GM12878 (cell line): ENCODE measurements at regions not wholly inside any gene's neighbourhood (a gene's known extent, or its start where the extent isn't known, plus 50 kb on each side); places are given as distances from the start of the nearest gene placed in this dataset.

Experiments
- ATAC-seq: fragments of 200-7000 bp; cut with Tn5 transposase; 3 replicates; pipeline ENCODE4 v1.9.1; 2020; ENCODE audit warnings: mild to moderate bottlenecking, moderate library complexity
- BruUV-seq: library from RNA; stranded (reverse); fragments of 400-500 nt; replicated peaks from 2 replicates; lab custom pipeline; 2021; lab: Mats Ljungman, UMichigan
- CTCF ChIA-PET: fragments of 300-600 bp; sonication (Branson Sonifier 250); formaldehyde crosslinking; extraction: SDS; loops from one replicate; lab custom pipeline; 2021; ENCODE audit warnings: inconsistent platforms; lab: Yijun Ruan, JAX
- POLR2A ChIA-PET: fragments of 350-600 bp; formaldehyde crosslinking; extraction: SDS; loops from one replicate; lab custom pipeline; 2021; ENCODE audit warnings: inconsistent platforms; lab: Charles Lee
- RAD21 ChIA-PET: fragments of 300-600 bp; sonication (Branson Sonifier 250); formaldehyde crosslinking; loops from one replicate; lab custom pipeline; 2023; ENCODE audit warnings: antibody characterized with exemption; ENCODE audit not compliant: unreplicated experiment; lab: Charles Lee
- SMC1A ChIA-PET: fragments of 300-600 bp; sonication (Branson Sonifier 250); formaldehyde crosslinking; loops from one replicate; lab custom pipeline; 2023; ENCODE audit not compliant: unreplicated experiment, uncharacterized antibody; lab: Charles Lee
- DNase-seq: peaks from one replicate; pipeline ENCODE4 v3.0.0-alpha.2; 2011; ENCODE audit warnings: low read depth, low spot score
- FAIRE-seq: peaks from 3 replicates; lab custom pipeline; 2011; peaks lifted over from hg19 to GRCh38; lab: Jason Lieb, UNC
- H2AFZ ChIP-seq: 2 replicates; pipeline ENCODE4 v1.6.0; 2011; ENCODE audit warnings: low read depth, low read length, control low read depth; ENCODE audit not compliant: control insufficient read depth
- H3K27ac ChIP-seq: 2 replicates; pipeline ENCODE4 v1.5.1; 2011; ENCODE audit warnings: control low read depth; ENCODE audit not compliant: control insufficient read depth, insufficient read depth
- H3K27me3 ChIP-seq, 2 experiments: replicated peaks in 1 of 2; 2 replicates each; pipeline versions ENCODE4 v1.6.0 to v1.6.1; 2011; ENCODE audit warnings: low read length in 1 of 2; ENCODE audit not compliant: control insufficient read depth in 2 of 2, insufficient read depth in 2 of 2
- H3K36me3 ChIP-seq, 2 experiments: 2 replicates each; pipeline ENCODE4 v1.5.1; 2011; ENCODE audit warnings: low read length in 1 of 2; ENCODE audit not compliant: control insufficient read depth in 2 of 2, insufficient read depth in 2 of 2
- H3K4me1 ChIP-seq: 2 replicates; pipeline ENCODE4 v1.6.1; 2011; ENCODE audit warnings: mild to moderate bottlenecking, low read length, moderate library complexity, mixed read lengths; ENCODE audit not compliant: control insufficient read depth, insufficient read depth
- H3K4me2 ChIP-seq: 2 replicates; pipeline ENCODE4 v1.6.0; 2011; ENCODE audit warnings: control low read depth; ENCODE audit not compliant: control insufficient read depth, insufficient read depth
- H3K4me3 ChIP-seq: fragments of 200-600 bp; sonication (generic); 2 replicates; pipeline ENCODE4 v1.5.1; 2016
- H3K79me2 ChIP-seq: 2 replicates; pipeline ENCODE4 v1.6.0; 2011; ENCODE audit warnings: low read length; ENCODE audit not compliant: control insufficient read depth, insufficient read depth
- H3K9ac ChIP-seq: 2 replicates; pipeline ENCODE4 v1.8.0; 2011; ENCODE audit warnings: low read length, control low read depth, mixed read lengths; ENCODE audit not compliant: control insufficient read depth, insufficient read depth
- H3K9me3 ChIP-seq: replicated peaks from 3 replicates; pipeline ENCODE4 v1.5.1; 2011; ENCODE audit warnings: mild to moderate bottlenecking, low read length; ENCODE audit not compliant: control insufficient read depth, insufficient read depth
- H4K20me1 ChIP-seq: 2 replicates; pipeline ENCODE4 v1.6.0; 2011; ENCODE audit not compliant: control insufficient read depth, insufficient read depth
- ESRRA ChIP-seq: IDR thresholded peaks from 2 replicates; pipeline ENCODE4 v1.6.1; 2012; ENCODE audit warnings: mild to moderate bottlenecking, low read length, improper control_type of control experiment
- HDGF ChIP-seq: fragments of 450-650 bp; IDR thresholded peaks from 2 replicates; pipeline ENCODE4 v1.6.1; 2016; ENCODE audit warnings: antibody characterized with exemption
- IKZF2 ChIP-seq, 2 experiments: fragments of 450-650 bp; IDR thresholded peaks; 2 replicates each; pipeline ENCODE4 v1.6.1; 2017; ENCODE audit warnings: mild to moderate bottlenecking in 2 of 2, moderate library complexity in 2 of 2
- MYC ChIP-seq: IDR thresholded peaks from 2 replicates; pipeline ENCODE4 v1.6.1; 2011; ENCODE audit warnings: mild to moderate bottlenecking, low read length, moderate library complexity, inconsistent platforms; ENCODE audit not compliant: insufficient read depth, insufficient replicate concordance, insufficient read length, severe bottlenecking
- RBBP5 ChIP-seq: fragments of 200-600 bp; sonication (generic); conservative IDR thresholded peaks from 2 replicates; pipeline ENCODE4 v1.6.1; 2016
- USF1 ChIP-seq: IDR thresholded peaks from 2 replicates; pipeline ENCODE4 v1.6.1; 2011; ENCODE audit warnings: borderline replicate concordance, low read depth, mild to moderate bottlenecking, moderate library complexity, mixed read lengths, low read length; ENCODE audit not compliant: insufficient read depth; ENCODE audit errors: extremely low read length
- ZNF217 ChIP-seq: fragments of 450-650 bp; IDR thresholded peaks from 2 replicates; pipeline ENCODE4 v1.6.1; 2017; ENCODE audit warnings: antibody characterized with exemption, mild to moderate bottlenecking
- WGBS: methylation state at CpG from one replicate; pipeline ENCODE4 v1.1.6; 2016; ENCODE audit warnings: low lambda C conversion rate; ENCODE audit not compliant: insufficient replicate concordance, insufficient coverage; ENCODE audit errors: missing lambda C conversion rate; 5-methylcytosine and 5-hydroxymethylcytosine counted together
- in situ Hi-C: fragments of 300-500 bp; cut with MboI; formaldehyde crosslinking; loops from 9 replicates; pipeline ENCODE4 v1.14.3; 2018; ENCODE audit warnings: mixed read lengths
- intact Hi-C: fragments of 100-400 bp; cut with micrococcal nuclease; formaldehyde crosslinking; loops from one replicate; pipeline ENCODE4 v1.14.2; 2022; ENCODE audit not compliant: unreplicated experiment
- TF ChIP-seq, protein P1 (sequence below): fragments of 450-650 bp; IDR thresholded peaks from 2 replicates; pipeline ENCODE4 v1.6.1; 2014; ENCODE audit warnings: mild to moderate bottlenecking
- TF ChIP-seq, protein P2 (sequence below): fragments of 450-650 bp; IDR thresholded peaks from 2 replicates; pipeline ENCODE4 v1.6.1; 2017; ENCODE audit warnings: mild to moderate bottlenecking

- ChIA-PET POLR2A (interaction anchor here (0.7 kb wide), 1 partner anchor 14 kb away, joined by 3 read pairs; no protein-coding TSS in a partner anchor), SMC1A (no interaction called here), RAD21 (no interaction called here), CTCF (no interaction called here)
- in situ Hi-C loops (no loop called here), intact Hi-C loops (no loop called here)
- no peaks in the 10 kb centered on the region for H3K27me3 ChIP-seq
- H3K4me2 ChIP-seq: no peak overlapping the region
- H3K36me3 ChIP-seq: no peaks in the 10 kb centered on the region
- FAIRE-seq: no peak
- H2AFZ ChIP-seq: no peak overlapping the region
- H4K20me1 ChIP-seq: no peaks in the 10 kb centered on the region
- BruUV-seq: no TSS peak
- H3K9me3 ChIP-seq: no peaks in the 10 kb centered on the region; the same call in 2 of the 3 replicates
- no peak overlapping the region for H3K4me3 ChIP-seq
- H3K27ac ChIP-seq: no peak overlapping the region
- no peaks in the 10 kb centered on the region for H3K4me1 ChIP-seq
- no peaks in the 10 kb centered on the region for H3K79me2 ChIP-seq
- no peak overlapping the region for H3K9ac ChIP-seq
- ATAC-seq: no peak
- WGBS: 0% methylated on average over 1 of the region's 1 CpG
- TF ChIP-seq, protein P1, sequence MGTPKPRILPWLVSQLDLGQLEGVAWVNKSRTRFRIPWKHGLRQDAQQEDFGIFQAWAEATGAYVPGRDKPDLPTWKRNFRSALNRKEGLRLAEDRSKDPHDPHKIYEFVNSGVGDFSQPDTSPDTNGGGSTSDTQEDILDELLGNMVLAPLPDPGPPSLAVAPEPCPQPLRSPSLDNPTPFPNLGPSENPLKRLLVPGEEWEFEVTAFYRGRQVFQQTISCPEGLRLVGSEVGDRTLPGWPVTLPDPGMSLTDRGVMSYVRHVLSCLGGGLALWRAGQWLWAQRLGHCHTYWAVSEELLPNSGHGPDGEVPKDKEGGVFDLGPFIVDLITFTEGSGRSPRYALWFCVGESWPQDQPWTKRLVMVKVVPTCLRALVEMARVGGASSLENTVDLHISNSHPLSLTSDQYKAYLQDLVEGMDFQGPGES: no peak
- no peak for TF ChIP-seq HDGF
- no peak for TF ChIP-seq USF1
- TF ChIP-seq, protein P2, sequence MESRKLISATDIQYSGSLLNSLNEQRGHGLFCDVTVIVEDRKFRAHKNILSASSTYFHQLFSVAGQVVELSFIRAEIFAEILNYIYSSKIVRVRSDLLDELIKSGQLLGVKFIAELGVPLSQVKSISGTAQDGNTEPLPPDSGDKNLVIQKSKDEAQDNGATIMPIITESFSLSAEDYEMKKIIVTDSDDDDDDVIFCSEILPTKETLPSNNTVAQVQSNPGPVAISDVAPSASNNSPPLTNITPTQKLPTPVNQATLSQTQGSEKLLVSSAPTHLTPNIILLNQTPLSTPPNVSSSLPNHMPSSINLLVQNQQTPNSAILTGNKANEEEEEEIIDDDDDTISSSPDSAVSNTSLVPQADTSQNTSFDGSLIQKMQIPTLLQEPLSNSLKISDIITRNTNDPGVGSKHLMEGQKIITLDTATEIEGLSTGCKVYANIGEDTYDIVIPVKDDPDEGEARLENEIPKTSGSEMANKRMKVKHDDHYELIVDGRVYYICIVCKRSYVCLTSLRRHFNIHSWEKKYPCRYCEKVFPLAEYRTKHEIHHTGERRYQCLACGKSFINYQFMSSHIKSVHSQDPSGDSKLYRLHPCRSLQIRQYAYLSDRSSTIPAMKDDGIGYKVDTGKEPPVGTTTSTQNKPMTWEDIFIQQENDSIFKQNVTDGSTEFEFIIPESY: no peak
- no peak for TF ChIP-seq RBBP5
- no peak for TF ChIP-seq ZNF217
- TF ChIP-seq IKZF2 (IDR thresholded peaks at IDR 0.05): no peak
- TF ChIP-seq ESRRA: no peak
- no peak for TF ChIP-seq MYC
- DNase-seq: no peak
Observed at GRCh38 chr13:76607866-76608265, 278.3 kb downstream of the KCTD12 start.
